GM12892 (cell line): ENCODE measurements at regions not wholly inside any gene's neighbourhood (a gene's known extent, or its start where the extent isn't known, plus 50 kb on each side); places are given as distances from the start of the nearest gene placed in this dataset.

Source experiments
- POLR2A ChIP-seq: IDR thresholded peaks from 2 replicates; pipeline ENCODE4 v1.6.1; 2011; ENCODE audit warnings: low read depth, low read length, control low read depth
- TAF1 ChIP-seq: IDR thresholded peaks from 2 replicates; pipeline ENCODE4 v1.6.1; 2011; ENCODE audit warnings: low read depth, mild to moderate bottlenecking, control low read depth, low read length, borderline replicate concordance

DNA sequence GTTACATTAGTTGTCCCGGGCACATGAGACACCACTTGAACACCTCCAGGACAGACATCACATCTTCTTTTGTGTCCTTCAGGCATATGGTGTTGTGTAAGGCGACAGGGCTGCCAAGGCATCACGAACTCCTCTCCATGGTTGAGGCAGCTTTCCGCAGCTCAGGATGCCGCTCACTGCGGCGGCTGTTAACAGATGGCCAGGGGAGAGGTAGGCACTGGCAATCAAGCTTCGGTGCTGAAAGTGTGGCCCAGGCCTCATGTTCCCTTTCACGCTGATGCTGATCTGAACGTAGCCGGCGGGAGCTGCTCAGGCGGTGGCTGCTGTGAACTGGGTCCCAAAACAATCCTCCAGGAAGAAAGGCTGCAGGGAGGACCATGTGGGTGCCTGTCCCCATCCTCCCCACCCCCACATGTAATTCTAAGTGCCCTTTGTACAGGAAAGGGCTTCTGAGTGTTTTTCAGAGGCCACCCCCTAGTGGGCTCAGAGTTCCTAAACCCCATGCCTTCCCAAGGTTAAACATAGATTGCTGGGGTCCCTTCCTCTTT lies 287.1 kb upstream of the AJAP1 start:
- TF ChIP-seq POLR2A (no peak), TAF1 (no peak)
